Mucosa of gallbladder (tissue), 1 donor: ENCODE measurements at regions not wholly inside any gene's neighbourhood (a gene's known extent, or its start where the extent isn't known, plus 50 kb on each side); places are given as distances from the start of the nearest gene placed in this dataset.

ENCODE experiments used
- DNase-seq: peaks from one replicate; pipeline ENCODE4 v3.0.0-alpha.2; 2020; ENCODE audit warnings: low spot score
- donor health status: DM: no; HTN: no; CAD: no.

- no peak for DNase-seq
Observed at GRCh38 chr13:104204177-104204576, 1138.0 kb upstream of the SLC10A2 start.

- no peak for DNase-seq
Observed at GRCh38 chr13:104198801-104199200, 1132.6 kb upstream of the SLC10A2 start.

GRCh38 chr13:104196611-104197010 is 1130.4 kb upstream of the SLC10A2 start:
- DNase-seq, result no peak

DNA sequence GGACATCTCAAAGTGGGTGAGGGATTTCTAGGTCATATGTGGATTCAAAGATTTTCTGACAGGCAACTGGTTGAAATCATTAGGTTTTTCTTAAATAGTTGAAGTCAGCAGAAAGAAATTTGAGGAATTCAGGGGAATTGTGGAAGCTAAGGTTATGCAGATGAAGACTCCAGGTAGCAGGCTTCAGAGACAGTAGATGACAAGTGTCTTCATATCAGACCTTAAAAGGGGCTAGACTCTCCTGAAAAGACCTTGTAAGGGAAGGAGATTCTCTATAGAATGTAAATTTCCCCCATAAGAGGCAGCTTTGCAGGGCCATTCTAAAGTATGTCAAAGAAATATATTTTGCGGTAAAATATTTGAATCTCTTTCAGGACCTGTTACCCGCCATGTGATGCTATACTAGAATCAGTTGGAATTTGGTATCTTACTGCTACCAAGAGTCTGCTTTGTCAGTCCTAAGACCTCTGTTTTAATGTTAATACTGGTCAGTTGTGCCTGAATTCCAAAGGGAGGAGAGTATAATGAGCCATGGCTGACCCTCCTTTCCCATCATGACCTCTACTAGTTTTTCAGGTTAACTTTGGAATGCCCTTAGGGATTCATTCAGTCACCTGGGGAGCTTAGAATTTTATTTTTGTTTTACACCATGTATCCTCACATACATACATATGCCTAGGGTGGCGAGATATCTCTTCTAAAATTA is 1115.5 kb upstream of the SLC10A2 start:
- no peak for DNase-seq

GRCh38 chr13:104170980-104171555 is 1104.9 kb upstream of the SLC10A2 start:
- DNase-seq, result no peak

- DNase-seq, result no peak
Observed at GRCh38 chr13:104163866-104164630, 1097.8 kb upstream of the SLC10A2 start.

DNA sequence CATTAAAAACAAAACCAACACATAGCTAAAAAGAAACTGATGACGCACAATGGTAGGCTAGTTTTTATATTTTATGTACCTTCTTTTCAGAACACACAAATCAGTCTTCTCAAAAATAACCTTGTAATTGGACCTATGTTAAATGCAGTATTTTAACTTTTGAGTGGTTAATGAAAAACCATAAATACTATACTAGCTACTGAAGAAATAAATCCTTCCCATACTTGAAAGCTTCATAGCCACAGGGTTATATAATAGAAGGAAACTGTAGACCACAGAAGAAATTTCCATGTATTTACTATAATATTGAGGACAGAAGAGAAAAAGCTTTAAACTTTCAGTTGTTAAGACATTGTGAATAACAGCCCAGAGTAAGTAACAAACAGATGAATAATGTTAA is 1094.3 kb upstream of the SLC10A2 start:
- DNase-seq, result no peak

- no peak for DNase-seq
Observed at GRCh38 chr13:104143760-104144416, 1077.7 kb upstream of the SLC10A2 start.

DNA sequence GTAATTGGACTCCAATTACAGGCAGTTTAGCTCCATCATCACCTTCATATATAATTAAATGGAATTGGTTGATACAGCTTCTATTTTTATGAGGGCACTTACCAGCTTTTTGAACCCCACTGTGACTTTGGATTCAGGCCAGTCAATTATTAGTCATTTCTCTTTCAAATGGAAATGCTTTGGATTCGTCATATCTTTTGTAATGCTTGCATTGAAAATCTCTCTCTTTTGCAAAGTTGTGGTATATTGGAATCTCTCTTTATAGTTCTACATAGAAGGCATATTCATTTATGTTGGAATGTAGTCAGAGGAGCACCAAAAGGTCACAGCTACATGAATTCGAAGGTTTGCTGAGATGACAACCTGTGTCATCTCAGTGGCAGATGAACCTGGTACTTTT is 1074.3 kb upstream of the SLC10A2 start:
- DNase-seq, result no peak

DNA sequence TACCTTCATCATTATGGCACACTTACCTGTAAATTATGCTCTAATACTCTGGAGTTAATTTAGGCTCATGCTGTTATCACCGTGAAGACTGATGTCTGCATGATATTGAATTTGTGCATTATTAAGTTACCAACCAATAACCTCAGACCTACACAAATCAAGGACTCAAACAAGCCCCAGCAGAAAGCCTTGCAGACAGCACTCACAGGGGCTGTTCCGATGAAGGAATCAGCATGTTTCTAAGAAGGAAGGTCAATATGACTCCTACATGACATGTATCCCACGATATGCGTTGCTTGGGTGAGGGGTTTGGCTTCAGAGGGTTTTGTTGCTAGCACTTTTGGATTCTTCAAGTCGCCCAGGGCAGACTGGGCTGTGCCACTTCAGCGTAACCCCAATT is 1071.2 kb upstream of the SLC10A2 start:
- no peak for DNase-seq

GRCh38 chr13:104132849-104133248 is 1066.6 kb upstream of the SLC10A2 start:
- DNase-seq, result no peak

DNA sequence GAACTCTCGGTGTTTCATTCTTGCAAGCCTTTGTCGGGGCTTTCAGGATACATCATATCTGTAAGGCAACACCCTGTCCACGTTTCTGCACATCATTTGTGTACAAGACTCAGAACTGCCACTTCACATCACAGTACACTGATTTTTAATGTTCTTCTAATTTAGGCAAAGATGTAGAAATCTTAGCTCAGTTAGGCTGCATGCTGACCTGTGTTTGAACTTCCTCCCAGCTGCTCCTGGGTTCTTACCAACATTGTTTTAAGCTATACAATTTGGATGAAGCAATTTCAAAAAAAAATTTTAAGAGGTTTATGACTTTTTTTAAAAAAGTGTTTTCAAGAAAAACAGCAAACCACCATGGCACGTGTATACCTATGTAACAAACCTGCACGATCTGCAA is 1047.9 kb upstream of the SLC10A2 start:
- no peak for DNase-seq

- no peak for DNase-seq
Observed at GRCh38 chr13:104111031-104111430, 1044.8 kb upstream of the SLC10A2 start.

DNA sequence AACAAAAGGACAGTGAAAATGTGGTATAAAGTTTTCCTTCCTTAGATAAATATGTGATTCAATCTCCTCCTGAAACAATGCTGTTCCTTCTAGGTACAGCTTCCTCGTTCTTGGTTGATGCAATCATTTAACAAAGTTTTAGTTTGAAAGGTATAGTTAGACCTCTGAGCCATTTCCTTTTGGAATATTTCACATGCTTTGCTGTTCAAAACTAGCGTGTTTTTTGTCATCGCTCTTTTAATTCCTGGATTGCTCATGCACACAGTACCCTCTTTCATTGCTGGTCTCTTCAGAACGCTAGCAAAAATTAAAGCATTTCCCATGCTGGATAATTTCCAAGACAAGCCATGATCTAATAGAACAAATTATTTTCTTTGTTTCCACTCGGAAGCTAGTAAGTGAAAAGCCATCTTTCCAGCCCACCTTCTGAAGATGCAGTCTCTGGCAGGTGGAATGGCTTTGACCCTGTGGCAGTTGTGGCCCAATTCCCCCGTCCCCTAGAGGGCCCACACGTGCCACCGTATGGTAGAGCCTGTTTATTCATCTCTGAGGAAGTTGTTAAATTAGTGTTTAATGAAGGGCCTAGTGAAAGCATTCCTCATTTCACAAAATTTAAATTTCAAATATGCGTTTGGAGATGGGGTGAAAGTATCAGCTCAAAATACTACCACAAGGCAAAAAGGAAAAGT is 1040.6 kb upstream of the SLC10A2 start:
- no peak for DNase-seq

DNA sequence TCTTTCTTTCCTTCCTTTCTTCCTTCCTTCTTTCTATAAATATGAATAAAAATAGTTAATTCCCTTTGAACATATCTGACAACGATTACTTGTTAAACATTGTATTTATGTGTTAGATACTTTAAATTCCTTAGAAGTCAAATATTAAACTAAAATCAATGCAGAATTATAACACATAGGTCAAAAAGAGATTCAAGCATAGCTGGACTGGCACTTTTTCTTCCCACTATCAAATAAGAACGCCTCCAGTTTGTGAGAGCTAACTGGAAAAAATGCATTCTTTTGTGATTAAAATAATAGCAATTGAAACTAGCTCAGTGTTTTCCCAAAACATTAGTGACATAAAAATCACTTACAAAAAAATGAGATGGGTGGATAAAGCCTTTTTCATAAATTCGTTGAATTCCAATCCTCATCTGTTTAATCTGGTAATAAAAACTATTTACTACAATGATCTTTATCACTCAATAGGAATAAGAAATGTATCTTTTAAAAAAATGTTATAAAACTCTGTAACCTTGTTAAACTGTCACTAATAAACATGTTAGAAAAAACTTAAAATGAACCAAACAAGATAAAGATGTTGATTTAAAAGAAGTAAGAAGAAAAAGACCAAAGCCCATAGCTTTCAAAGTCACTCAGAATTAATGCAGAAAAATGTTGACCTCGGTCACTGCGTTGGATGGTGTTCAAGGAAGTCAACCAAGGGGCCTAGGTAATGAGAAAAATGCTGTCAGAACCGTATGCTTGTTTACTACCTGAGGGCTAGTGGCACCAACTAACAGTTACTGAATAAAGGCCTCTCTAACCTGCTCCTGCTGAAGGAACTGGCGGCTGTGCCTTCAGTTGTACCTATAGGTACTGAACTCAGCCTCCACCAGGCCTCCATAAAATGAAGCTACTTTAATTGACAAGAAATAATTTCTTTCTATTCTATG is 1039.5 kb upstream of the SLC10A2 start:
- DNase-seq, result peak; percentile 18

GRCh38 chr13:104099750-104100149 is 1033.5 kb upstream of the SLC10A2 start:
- no peak for DNase-seq

DNA sequence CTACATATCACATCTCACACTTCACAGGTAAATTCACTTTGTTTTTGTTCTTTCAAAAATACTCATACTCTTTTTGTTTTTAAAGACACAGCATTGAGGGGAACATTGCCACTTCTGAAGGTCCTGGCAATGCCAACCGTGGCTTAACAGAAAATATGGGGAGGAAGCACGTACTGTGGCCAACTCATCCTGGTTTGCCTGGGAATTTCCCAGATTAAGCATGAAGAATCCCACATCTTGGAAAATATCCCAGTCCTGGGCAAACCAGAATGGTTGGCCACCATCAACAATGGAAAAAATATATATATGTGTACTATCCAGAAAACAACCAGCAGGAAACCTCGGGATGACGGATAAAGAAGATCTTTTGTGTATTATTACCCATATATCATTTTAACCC is 1032.2 kb upstream of the SLC10A2 start:
- DNase-seq, result no peak

GRCh38 chr13:104086759-104087158 is 1020.5 kb upstream of the SLC10A2 start:
- DNase-seq, result no peak

DNA sequence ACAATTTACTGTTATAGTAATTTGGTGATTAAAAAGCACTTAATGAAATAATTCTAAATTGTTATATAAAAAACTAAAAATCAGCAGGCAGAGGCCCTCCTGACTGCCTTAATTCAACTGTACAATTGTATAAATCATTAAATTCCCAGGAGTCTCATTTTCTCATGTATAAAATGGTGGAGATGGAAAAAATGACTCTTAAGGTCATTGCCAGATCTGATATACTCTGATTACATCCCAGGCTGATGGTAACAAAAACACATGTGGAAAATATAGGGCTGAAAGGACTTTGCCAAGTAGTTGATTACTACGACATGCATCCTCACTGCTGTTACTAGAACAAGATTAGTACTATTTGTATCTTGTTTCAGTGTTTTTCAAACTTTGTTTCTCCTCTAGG is 1020.0 kb upstream of the SLC10A2 start:
- no peak for DNase-seq

DNA sequence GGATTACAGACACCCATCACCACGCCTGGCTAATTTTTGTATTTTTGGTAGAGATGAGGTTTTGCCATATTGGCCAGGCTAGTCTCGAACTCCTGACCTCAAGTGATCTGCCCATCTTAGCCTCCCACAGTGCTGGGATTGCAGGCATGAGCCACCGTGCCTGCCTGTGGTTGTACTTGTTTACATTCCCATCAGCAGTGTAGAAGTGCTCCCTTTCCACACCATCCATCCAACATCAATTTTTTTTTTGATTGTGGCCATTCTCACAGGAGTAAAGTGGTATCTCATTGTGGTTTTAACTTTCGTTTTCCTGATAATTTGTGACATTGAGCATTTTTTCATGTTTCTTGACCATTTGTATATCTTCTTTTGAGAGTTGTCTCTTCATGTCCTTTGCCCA is 1019.4 kb upstream of the SLC10A2 start:
- no peak for DNase-seq

- no peak for DNase-seq
Observed at GRCh38 chr13:104074326-104074725, 1008.1 kb upstream of the SLC10A2 start.
